Fibroblast of villous mesenchyme (primary cell): ENCODE measurements at regions not wholly inside any gene's neighbourhood (a gene's known extent, or its start where the extent isn't known, plus 50 kb on each side); places are given as distances from the start of the nearest gene placed in this dataset.
"Not testable (repeated sequence)": the region's sequence is repeated elsewhere in the genome, so short reads cannot be mapped to it uniquely, and the experiment has no call there.

Experiments
- DNase-seq: peaks from one replicate; pipeline ENCODE4 v3.0.0-alpha.2; 2010; ENCODE audit warnings: low read depth
- H3K4me3 ChIP-seq: 2 replicates; pipeline ENCODE4 v1.5.1; 2011; ENCODE audit warnings: low read depth, mild to moderate bottlenecking, low read length
- TF ChIP-seq, protein P1 (sequence below): IDR thresholded peaks from 2 replicates; pipeline ENCODE4 v1.5.1; 2012; ENCODE audit warnings: low read depth, mild to moderate bottlenecking, low read length; ENCODE audit not compliant: insufficient read depth

GRCh38 chrX:964831-965416 is 247.5 kb downstream of the CRLF2 start:
- TF ChIP-seq, protein P1, sequence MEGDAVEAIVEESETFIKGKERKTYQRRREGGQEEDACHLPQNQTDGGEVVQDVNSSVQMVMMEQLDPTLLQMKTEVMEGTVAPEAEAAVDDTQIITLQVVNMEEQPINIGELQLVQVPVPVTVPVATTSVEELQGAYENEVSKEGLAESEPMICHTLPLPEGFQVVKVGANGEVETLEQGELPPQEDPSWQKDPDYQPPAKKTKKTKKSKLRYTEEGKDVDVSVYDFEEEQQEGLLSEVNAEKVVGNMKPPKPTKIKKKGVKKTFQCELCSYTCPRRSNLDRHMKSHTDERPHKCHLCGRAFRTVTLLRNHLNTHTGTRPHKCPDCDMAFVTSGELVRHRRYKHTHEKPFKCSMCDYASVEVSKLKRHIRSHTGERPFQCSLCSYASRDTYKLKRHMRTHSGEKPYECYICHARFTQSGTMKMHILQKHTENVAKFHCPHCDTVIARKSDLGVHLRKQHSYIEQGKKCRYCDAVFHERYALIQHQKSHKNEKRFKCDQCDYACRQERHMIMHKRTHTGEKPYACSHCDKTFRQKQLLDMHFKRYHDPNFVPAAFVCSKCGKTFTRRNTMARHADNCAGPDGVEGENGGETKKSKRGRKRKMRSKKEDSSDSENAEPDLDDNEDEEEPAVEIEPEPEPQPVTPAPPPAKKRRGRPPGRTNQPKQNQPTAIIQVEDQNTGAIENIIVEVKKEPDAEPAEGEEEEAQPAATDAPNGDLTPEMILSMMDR: no peak
- no peak overlapping the region for H3K4me3 ChIP-seq
- no peak for DNase-seq

DNA sequence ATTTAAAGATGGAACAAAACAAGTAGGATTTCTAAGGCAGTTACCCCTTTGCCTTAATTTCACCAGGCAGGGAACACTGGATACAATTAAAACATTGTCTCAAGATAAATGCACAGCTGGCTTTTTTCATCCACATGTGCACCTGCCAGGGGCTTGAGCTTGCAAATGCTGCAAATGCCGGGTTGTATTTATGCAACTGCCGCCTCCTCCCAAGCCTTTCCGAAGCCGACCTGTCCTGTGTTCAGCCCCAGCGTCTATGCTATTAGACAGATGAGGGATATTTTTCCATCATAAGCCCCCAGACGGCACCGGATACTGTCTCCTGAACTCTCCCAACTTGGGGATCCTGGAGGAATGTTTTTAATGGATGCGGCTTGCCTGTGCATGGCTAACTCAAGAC is 251.6 kb downstream of the CRLF2 start:
- TF ChIP-seq, protein P1: no peak
- DNase-seq: no peak
- H3K4me3 ChIP-seq: no peak overlapping the region

DNA sequence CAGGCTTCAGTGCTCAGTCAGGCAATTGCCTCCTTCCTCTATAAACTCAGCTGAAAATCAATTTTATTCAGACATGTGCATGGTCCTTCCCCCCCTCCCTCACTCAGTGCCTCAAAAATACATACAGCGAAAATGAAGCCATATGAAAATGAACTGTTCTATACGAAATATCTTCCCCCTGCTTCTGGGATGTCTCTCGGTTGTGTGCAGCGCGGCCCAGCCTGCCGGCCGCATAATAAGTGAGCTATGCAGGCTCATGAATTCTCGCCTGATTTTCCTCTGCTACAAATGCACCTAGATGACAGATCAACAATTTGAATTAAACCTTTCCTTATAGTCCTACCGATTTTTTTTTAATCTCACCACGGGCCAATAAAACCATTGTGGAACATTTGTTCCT is 252.9 kb downstream of the CRLF2 start:
- TF ChIP-seq, protein P1: no peak
- no peak for DNase-seq

GRCh38 chrX:955168-955781 is 257.2 kb downstream of the CRLF2 start:
- not testable (repeated sequence) for DNase-seq, H3K4me3 ChIP-seq

More for the DNA sequence above, 252.9 kb downstream of the CRLF2 start:
- H3K4me3 ChIP-seq: no peak overlapping the region

DNA sequence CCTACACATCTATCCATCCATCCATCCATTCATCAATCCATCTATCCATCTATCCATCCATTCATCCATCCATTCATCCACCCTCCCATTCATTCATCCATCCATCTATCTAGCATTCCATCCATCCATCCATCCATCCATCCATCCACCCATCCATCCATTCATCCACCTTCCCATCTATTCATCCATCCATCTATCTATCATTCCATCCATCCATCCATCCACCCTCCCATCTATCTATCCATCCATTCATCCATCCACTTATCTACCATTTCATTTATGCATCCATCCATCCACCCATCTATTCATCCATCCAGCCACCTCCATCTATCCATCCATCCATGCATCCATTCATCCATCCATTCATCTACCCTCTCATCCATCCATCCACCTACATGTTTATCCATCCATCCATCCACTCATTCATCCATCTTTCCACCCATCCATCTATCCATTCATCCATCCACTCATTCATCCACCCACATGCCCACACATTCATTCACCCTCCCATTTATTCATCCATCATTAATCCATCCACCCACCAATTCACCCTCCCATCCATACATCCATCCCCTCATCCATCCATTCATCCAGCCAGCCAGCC is 258.5 kb downstream of the CRLF2 start:
- TF ChIP-seq, protein P1: no peak
- DNase-seq: no peak

GRCh38 chrX:952816-953215 is 259.6 kb downstream of the CRLF2 start:
- H3K4me3 ChIP-seq: no peak overlapping the region
- no peak for DNase-seq
- TF ChIP-seq, protein P1: no peak

More for the DNA sequence above, 258.5 kb downstream of the CRLF2 start:
- no peak overlapping the region for H3K4me3 ChIP-seq

DNA sequence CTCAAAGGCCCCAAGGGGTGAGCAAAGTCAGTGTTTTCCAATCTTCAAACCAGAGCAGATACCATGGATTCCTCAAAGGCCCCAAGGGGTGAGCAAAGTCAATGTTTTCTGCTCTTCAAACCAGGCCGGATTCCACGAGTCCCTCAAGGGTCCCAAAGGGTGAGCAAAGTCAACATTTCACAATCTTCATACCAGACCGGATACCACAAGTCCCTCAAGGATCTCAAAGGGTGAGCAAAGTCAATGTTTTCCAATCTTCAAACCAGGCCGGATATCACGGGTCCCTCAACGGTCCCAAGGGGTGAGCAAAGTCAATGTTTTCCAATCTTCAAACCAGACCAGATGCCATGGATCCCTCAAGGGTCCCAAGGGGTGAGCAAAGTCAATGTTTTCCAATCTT is 265.2 kb downstream of the CRLF2 start:
- H3K4me3 ChIP-seq, DNase-seq: not testable (repeated sequence)

DNA sequence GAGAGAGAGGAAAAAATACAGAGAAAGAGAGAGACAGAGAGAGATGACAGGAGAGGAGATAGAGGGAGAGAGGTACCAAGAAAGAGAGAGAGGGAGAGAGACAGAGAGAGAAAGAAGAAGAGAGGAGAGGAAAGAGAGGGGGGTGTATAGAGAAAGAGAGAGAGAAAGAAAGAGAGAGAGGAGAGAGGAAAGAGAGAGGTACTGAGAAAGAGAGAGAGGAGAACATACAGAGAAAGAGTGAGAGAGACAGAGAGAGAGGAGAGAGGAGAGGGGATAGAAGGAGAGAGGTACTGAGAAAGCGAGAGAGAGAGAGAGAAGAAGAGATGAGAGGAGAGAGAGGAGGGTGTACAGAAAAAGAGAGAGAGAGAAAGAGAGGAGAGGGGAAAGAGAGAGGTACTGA is 269.4 kb downstream of the CRLF2 start:
- no peak overlapping the region for H3K4me3 ChIP-seq
- no peak for DNase-seq
- TF ChIP-seq, protein P1: no peak
